GM21619 (cell line): ENCODE measurements at regions not wholly inside any gene's neighbourhood (a gene's known extent, or its start where the extent isn't known, plus 50 kb on each side); places are given as distances from the start of the nearest gene placed in this dataset.

Experiments used
- ATAC-seq: cut with Tn5 transposase; IDR thresholded peaks from one replicate; pipeline ENCODE4 v1.9.1; 2021; ENCODE audit not compliant: unreplicated experiment

DNA sequence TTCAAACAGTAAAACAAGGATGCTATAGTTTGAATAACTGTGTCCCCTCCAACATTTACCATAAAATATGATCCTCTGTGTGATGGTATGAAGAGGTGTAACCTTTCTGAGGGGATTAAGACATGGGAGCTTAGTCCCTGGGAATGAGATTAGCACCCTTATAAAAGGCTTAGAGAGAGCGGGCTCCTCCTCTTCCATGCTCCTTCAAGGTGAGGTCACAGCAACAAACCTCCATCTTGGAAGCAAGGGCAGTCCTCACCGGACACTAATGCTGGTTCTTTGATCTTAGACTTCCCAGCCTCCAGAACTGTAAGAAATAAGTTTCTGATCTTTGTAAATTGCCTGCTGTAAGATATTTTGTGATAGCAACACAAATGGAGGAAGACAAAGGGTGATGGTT, 700.3 kb downstream of the TMEM182 start:
- no peak for ATAC-seq

- no peak for ATAC-seq
These were observed 700.9 kb downstream of the TMEM182 start for GRCh38 chr2:103462712-103463111.

- no peak for ATAC-seq
These were observed 703.0 kb downstream of the TMEM182 start for GRCh38 chr2:103464831-103465230.

GRCh38 chr2:103469800-103470199, 708.0 kb downstream of the TMEM182 start:
- no peak for ATAC-seq

DNA sequence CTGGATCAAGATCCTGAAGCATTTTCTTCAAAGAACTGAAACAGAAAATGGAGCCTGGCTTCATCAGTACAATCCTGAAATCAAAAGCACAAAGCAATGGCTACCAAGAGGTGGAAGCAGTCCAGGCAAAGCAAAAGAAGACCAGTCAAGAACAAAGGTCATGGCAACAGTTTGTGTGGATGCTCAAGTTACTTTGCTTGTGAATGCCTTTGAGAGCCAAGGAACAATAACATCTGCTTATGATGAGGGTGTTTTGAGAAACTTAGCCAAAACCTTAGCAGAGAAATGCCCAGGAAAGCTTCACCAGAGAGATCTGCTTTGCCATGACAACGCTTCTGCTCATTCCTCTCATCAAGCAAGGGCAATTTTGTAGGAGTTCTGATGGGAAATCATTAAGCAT, 723.1 kb downstream of the TMEM182 start:
- ATAC-seq, result no peak

- no peak for ATAC-seq
These were observed 735.0 kb downstream of the TMEM182 start for GRCh38 chr2:103496850-103497249.

- no peak for ATAC-seq
These were observed 745.0 kb downstream of the TMEM182 start for GRCh38 chr2:103506812-103507211.

GRCh38 chr2:103512442-103512841, 750.6 kb downstream of the TMEM182 start:
- no peak for ATAC-seq

GRCh38 chr2:103520547-103520946, 758.7 kb downstream of the TMEM182 start:
- no peak for ATAC-seq

DNA sequence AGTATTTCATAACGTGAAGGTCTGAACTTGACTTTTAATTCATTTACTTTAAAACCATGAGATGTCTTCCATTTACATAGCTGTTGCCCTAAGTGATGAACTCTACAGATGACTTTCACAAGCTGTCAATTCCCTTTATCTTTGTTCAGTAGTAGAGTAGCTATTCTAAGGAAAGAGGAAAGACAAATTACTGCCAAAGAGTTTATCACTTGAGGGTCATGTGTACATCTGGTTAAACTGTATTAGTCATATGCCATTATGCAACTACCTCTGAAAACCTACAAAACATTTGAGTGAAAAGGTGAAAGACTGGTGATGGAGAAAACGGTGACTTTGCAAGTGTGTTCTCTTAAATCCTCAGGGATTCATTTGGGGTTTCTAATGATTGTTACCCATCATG, 763.9 kb downstream of the TMEM182 start:
- ATAC-seq, result no peak

DNA sequence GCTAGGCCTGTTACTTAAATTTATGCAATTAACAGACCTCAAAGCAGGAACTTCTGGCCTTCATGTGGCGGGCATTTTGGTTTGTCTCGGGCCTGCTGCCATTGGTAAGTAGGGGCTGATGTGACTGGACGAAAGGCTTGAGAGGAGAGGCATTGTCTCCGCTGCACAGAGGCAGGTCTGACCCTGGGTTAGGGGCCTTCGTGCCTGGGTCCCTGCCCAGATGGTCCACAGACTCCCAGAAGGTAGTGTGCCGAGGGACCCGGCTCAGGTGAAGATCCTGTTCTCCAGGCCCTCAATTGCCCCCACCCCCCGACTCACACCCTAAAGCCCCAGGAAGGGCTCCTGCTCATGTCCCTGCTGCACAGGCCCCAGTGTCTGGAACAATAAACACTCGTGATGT, 764.9 kb downstream of the TMEM182 start:
- ATAC-seq, result no peak

- ATAC-seq, result no peak
These were observed 765.4 kb downstream of the TMEM182 start for GRCh38 chr2:103527278-103527677.

- ATAC-seq, result no peak
These were observed 768.1 kb downstream of the TMEM182 start for GRCh38 chr2:103529798-103530502.

GRCh38 chr2:103552775-103553174, 790.9 kb downstream of the TMEM182 start:
- ATAC-seq, result no peak

GRCh38 chr2:103594823-103595222, 833.0 kb downstream of the TMEM182 start:
- ATAC-seq, result no peak

DNA sequence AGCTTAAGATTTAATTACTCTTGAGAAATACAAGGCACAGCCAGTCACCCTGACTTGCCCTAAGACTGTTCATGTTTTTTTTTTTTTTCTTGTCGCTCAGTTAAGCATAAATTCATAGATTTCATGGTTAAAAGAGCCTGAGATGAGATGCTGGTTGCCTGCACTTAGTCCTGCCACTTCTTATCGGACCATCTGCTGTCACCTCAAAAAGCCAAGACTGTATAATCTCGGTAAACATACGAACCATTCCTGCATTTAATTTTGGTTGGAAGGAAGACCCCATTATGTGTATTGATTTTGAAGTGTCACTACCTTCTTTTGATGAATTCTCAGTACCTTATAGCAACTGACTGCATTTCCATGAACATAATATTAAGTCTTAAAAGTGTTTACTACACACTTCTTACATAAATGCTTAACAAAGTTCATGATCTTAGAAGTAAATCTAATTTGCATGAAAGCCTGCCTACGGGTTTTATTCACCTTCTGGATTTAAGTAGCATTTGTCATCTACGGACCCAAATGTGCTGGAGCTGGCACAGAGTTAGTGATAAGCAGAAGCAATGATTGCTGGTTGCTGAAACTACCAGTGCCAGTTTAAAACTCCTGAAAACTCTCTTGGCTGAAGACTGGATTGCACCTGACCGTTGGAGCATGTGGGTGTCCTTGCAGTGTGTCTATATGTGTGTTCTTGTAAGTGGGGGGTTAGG, 843.4 kb downstream of the TMEM182 start:
- no peak for ATAC-seq

GRCh38 chr2:103615611-103616105, 853.8 kb downstream of the TMEM182 start:
- ATAC-seq, result no peak

DNA sequence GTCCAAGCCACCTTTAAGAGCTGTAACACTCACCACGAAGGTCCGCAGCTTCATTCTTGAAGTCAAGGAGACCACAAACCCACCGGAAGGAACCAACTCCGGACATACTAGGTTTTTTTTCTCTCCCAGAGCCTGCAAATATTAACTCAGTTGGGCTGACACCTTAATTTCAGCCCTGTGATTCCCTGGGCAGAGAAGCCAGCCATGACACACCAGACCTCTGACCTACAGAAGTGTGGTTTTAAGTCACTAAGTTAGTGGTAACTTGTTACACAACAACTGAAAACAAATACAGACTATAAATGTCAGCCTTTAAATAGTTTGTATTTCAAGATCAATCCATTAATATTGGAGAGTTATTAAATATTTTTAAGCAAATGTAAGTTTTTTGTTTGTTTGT, 855.1 kb downstream of the TMEM182 start:
- ATAC-seq, result no peak

DNA sequence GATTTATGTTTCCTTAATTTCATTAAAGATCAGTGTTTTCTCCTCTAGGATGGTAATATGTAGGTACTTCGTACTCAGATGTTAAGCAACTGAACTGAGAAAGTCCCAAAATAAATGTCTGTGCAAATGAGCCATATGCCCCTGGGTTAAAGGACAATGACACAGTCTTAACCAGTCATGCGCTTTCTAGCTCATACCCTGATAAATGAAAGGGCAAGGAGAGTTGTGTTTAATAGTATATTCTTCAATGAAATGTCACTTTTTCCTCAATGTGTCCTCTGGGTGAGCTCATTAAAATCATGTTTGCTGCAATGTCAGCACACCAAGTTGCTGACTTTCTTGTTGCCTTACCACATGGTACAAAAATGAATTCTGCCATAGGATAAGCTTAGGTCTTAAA, 856.3 kb downstream of the TMEM182 start:
- no peak for ATAC-seq

DNA sequence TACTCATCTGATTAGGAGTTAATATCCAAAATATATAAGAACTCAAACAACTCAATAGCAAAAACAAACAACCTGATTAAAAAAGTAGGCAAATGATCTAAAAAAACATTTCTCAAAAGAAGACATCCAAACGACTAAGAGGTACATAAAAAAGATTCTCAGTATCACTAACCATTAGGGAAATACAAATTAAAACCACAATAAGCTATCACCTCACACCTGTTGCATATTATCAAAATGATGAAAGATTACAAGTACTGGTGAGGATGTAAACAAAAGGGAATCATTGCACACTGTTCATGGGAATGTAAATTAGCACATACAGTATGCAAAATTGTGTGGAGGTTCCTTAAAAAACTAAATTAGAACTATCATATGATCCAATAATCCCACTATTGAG, 865.5 kb downstream of the TMEM182 start:
- ATAC-seq, result no peak

GRCh38 chr2:103638978-103639377, 877.1 kb downstream of the TMEM182 start:
- no peak for ATAC-seq

- no peak for ATAC-seq
These were observed 894.7 kb downstream of the TMEM182 start for GRCh38 chr2:103656558-103656957.

- no peak for ATAC-seq
These were observed 898.7 kb downstream of the TMEM182 start for GRCh38 chr2:103660519-103660918.
